ENCODE measurements at regions not wholly inside any gene's neighbourhood (a gene's known extent, or its start where the extent isn't known, plus 50 kb on each side); places are given as distances from the start of the nearest gene placed in this dataset.

DNA sequence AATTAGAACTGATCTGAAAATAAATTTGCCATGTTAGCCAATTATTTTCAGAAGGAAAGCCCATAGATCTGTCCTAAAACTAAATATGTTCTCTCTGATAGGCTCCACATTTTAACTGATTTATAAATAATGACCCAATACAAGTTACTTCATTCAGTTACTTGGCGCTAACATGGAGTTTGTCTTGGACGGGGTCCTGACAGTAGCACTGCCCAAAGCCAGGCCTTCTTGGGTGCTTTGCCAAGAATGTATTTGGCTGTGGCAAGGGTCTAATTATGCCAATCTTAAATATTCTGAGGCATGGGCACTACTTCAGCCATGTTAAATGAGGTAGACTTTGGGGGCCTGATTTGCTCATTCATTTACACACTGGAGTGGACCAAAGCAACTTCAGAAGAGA is 135.0 kb upstream of the PKDCC start:
- no peak overlapping the region for H3K4me3 ChIP-seq (ENCODE audit: insufficient read depth, low read depth, low read length)
- no peak for DNase-seq
- no peaks in the 10 kb centered on the region for H3K36me3 ChIP-seq (replicated peaks; ENCODE audit: control insufficient read depth, insufficient read depth, low read length)
- no peaks in the 10 kb centered on the region for H3K27me3 ChIP-seq (ENCODE audit: control insufficient read depth, insufficient read depth, low read length)

- Histone ChIP-seq H3K36me3 (replicated peaks; ENCODE audit: control insufficient read depth, insufficient read depth, low read length) (no peaks in the 10 kb centered on the region), H3K4me3 (ENCODE audit: insufficient read depth, low read depth, low read length) (no peak overlapping the region), H3K27me3 (ENCODE audit: control insufficient read depth, insufficient read depth, low read length) (no peaks in the 10 kb centered on the region)
- DNase-seq: no peak
Observed at GRCh38 chr2:41913311-41913710, 134.5 kb upstream of the PKDCC start.

DNA sequence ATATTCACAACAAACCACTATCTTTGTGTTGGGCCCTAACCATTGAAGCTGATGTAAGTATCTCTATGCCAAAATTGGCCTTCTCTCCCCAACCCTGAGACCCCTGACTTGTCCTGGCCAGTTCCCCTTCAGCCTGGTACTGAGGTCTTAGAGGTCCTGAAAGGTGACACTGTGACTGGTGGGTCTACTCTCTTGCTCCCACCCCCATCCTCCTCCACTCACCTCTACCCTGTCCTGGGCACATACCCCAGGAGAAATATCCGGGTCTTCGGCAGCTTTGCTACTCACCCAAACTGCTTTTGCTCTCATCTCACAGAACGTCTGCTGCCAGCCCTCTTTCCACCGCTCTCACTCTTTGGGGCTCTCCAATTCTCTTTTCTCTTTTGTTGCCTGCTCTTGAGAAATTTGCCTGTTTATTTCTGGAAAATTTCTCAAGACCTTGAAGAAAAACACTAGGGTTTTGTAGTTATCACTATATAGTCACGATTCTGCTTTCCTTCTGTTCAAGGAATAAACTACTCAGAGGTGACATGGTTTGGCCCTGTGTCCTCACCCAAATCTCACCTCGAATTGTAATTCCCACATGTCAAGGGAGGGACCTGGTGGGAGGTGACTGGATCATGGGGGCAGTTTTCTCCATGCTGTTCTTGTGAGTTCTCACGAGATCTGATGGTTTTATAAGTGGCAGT is 133.8 kb upstream of the PKDCC start:
- H3K36me3 ChIP-seq (replicated peaks; ENCODE audit: control insufficient read depth, insufficient read depth, low read length): no peaks in the 10 kb centered on the region
- DNase-seq: no peak
- no peak overlapping the region for H3K4me3 ChIP-seq (ENCODE audit: insufficient read depth, low read depth, low read length)
- H3K27me3 ChIP-seq (ENCODE audit: control insufficient read depth, insufficient read depth, low read length): no peaks in the 10 kb centered on the region

DNA sequence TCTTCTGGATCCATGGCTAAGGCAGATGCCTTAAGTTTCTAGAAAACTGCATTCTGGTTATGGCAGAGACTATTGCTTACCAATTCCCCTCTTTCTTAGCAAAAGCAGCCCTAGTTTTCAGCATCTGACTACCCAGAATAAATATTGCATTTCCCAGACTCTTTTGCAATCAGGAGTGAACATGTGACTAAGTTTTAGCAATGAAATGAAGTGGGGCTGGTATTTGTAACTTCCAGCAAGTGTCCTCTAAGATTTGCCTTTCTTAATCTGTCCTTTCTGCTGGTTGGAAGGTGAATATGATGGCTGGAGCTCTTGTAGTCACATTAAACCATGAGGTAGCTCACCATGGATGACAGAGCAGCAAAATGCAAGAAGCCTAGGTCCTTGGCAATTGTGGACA is 132.9 kb upstream of the PKDCC start:
- H3K4me3 ChIP-seq (ENCODE audit: insufficient read depth, low read depth, low read length): no peak overlapping the region
- no peak for DNase-seq
- H3K36me3 ChIP-seq (replicated peaks; ENCODE audit: control insufficient read depth, insufficient read depth, low read length): no peaks in the 10 kb centered on the region
- no peaks in the 10 kb centered on the region for H3K27me3 ChIP-seq (ENCODE audit: control insufficient read depth, insufficient read depth, low read length)

- no peak for DNase-seq
- H3K4me3 ChIP-seq (ENCODE audit: insufficient read depth, low read depth, low read length): no peak overlapping the region
- H3K36me3 ChIP-seq (replicated peaks; ENCODE audit: control insufficient read depth, insufficient read depth, low read length): no peaks in the 10 kb centered on the region
- no peaks in the 10 kb centered on the region for H3K27me3 ChIP-seq (ENCODE audit: control insufficient read depth, insufficient read depth, low read length)
Observed at GRCh38 chr2:41916177-41916576, 131.6 kb upstream of the PKDCC start.

- no peak for DNase-seq
- no peaks in the 10 kb centered on the region for H3K36me3 ChIP-seq (replicated peaks; ENCODE audit: control insufficient read depth, insufficient read depth, low read length)
- no peaks in the 10 kb centered on the region for H3K27me3 ChIP-seq (ENCODE audit: control insufficient read depth, insufficient read depth, low read length)
- H3K4me3 ChIP-seq (ENCODE audit: insufficient read depth, low read depth, low read length): no peak overlapping the region
Observed at GRCh38 chr2:41917587-41917986, 130.2 kb upstream of the PKDCC start.

- Histone ChIP-seq H3K27me3 (ENCODE audit: control insufficient read depth, insufficient read depth, low read length) (no peaks in the 10 kb centered on the region), H3K4me3 (ENCODE audit: insufficient read depth, low read depth, low read length) (no peak overlapping the region), H3K36me3 (replicated peaks; ENCODE audit: control insufficient read depth, insufficient read depth, low read length) (no peaks in the 10 kb centered on the region)
- no peak for DNase-seq
Observed at GRCh38 chr2:41919135-41919534, 128.7 kb upstream of the PKDCC start.

GRCh38 chr2:41920181-41920580 is 127.6 kb upstream of the PKDCC start:
- Histone ChIP-seq H3K27me3 (ENCODE audit: control insufficient read depth, insufficient read depth, low read length) (no peaks in the 10 kb centered on the region), H3K36me3 (replicated peaks; ENCODE audit: control insufficient read depth, insufficient read depth, low read length) (no peaks in the 10 kb centered on the region), H3K4me3 (ENCODE audit: insufficient read depth, low read depth, low read length) (no peak overlapping the region)
- DNase-seq: no peak

- DNase-seq: no peak
- Histone ChIP-seq H3K4me3 (ENCODE audit: insufficient read depth, low read depth, low read length) (no peak overlapping the region), H3K36me3 (replicated peaks; ENCODE audit: control insufficient read depth, insufficient read depth, low read length) (no peaks in the 10 kb centered on the region), H3K27me3 (ENCODE audit: control insufficient read depth, insufficient read depth, low read length) (no peaks in the 10 kb centered on the region)
Observed at GRCh38 chr2:41920812-41921211, 127.0 kb upstream of the PKDCC start.

DNA sequence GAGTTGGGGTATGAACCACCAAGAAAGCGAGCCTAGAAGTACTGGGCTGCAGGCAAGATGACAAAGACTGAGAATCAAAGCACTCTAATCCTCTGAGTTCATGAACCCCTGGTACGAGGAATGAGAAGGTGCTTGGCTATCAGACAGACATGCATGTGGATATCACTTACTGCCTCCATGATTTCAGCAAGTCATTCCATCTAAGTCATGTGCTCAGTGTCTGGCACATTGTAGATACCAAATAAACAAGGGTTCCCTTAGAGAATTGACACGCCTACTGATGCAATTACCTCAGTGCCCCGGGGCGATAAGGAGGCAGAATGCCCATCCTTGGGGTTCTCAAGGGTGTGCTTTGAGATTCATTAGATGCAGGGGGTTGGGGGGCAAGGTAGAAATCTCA is 125.6 kb upstream of the PKDCC start:
- DNase-seq: no peak
- no peak overlapping the region for H3K4me3 ChIP-seq (ENCODE audit: insufficient read depth, low read depth, low read length)
- H3K27me3 ChIP-seq (ENCODE audit: control insufficient read depth, insufficient read depth, low read length): no peaks in the 10 kb centered on the region
- no peaks in the 10 kb centered on the region for H3K36me3 ChIP-seq (replicated peaks; ENCODE audit: control insufficient read depth, insufficient read depth, low read length)

DNA sequence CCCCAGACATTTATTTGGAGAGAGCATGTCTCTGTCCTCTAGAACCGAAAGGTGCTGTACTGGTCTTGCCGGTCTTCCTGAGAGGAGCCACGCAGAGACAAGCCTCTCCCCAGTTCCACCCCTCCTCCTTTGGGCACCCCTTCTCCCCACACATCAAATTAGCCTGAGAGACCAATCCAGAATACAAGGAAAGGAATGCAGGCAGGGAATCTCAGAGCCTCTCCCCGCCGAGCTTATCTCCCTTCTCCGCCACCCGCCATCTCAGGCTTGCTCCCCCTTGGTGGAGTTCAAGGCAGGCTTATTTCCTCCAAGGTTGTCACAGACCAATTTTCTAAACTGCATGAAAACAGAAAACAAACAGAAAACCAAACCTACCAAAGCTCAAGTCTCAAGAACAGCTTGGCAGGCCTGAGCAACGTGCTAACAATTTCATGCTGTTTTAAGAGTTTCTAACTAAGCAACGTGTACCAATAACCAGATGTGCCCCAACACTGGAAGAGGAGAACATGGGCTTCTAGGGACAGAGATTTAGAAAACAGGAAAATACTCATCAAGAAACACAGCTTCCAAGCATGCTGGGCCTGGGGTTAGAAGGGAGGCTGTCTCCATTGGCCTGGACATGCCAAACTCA is 124.5 kb upstream of the PKDCC start:
- H3K27me3 ChIP-seq (ENCODE audit: control insufficient read depth, insufficient read depth, low read length): no peaks in the 10 kb centered on the region
- no peaks in the 10 kb centered on the region for H3K36me3 ChIP-seq (replicated peaks; ENCODE audit: control insufficient read depth, insufficient read depth, low read length)
- no peak overlapping the region for H3K4me3 ChIP-seq (ENCODE audit: insufficient read depth, low read depth, low read length)
- DNase-seq: no peak

GRCh38 chr2:41924024-41924423 is 123.8 kb upstream of the PKDCC start:
- no peaks in the 10 kb centered on the region for H3K27me3 ChIP-seq (ENCODE audit: control insufficient read depth, insufficient read depth, low read length)
- H3K4me3 ChIP-seq (ENCODE audit: insufficient read depth, low read depth, low read length): no peak overlapping the region
- no peak for DNase-seq
- H3K36me3 ChIP-seq (replicated peaks; ENCODE audit: control insufficient read depth, insufficient read depth, low read length): no peaks in the 10 kb centered on the region

GRCh38 chr2:41924709-41925408 is 123.0 kb upstream of the PKDCC start:
- no peak for DNase-seq
- H3K36me3 ChIP-seq (replicated peaks; ENCODE audit: control insufficient read depth, insufficient read depth, low read length): no peaks in the 10 kb centered on the region
- no peaks in the 10 kb centered on the region for H3K27me3 ChIP-seq (ENCODE audit: control insufficient read depth, insufficient read depth, low read length)
- H3K4me3 ChIP-seq (ENCODE audit: insufficient read depth, low read depth, low read length): no peak overlapping the region

DNA sequence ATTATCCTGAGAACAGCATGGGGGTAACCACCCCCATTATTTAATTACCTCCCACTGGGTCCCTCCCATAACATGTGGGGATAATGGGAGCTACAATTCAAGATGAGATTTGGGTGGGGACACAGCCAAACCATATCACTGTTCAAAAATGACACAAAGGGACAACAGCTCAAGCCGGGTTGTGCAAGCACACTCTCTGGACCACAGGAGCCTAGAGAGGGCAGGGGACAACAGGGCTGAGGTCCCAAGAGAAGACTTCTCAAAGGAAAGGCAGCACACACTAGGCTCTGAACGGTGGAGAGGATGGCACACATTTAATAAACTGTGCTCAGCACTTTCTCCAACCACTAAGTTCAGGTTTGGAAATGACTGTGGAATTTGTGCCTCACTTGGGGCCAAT is 122.1 kb upstream of the PKDCC start:
- no peak for DNase-seq
- H3K36me3 ChIP-seq (replicated peaks; ENCODE audit: control insufficient read depth, insufficient read depth, low read length): no peaks in the 10 kb centered on the region
- H3K27me3 ChIP-seq (ENCODE audit: control insufficient read depth, insufficient read depth, low read length): no peaks in the 10 kb centered on the region
- no peak overlapping the region for H3K4me3 ChIP-seq (ENCODE audit: insufficient read depth, low read depth, low read length)
